Endothelial cell of umbilical vein (primary cell): ENCODE measurements at regions not wholly inside any gene's neighbourhood (a gene's known extent, or its start where the extent isn't known, plus 50 kb on each side); places are given as distances from the start of the nearest gene placed in this dataset.

Experiments
- BruUV-seq: library from RNA; stranded (reverse); fragments of 400-500 nt; replicated peaks from 2 replicates; lab custom pipeline; 2021; lab: Mats Ljungman, UMichigan
- CTCF ChIA-PET: fragments of 300-600, 350-600 bp; sonication (Branson Sonifier 250); formaldehyde crosslinking; loops from one replicate; lab custom pipeline; 2021; ENCODE audit warnings: antibody characterized with exemption, inconsistent platforms; lab: Charles Lee
- POLR2A ChIA-PET: fragments of 300-600, 350-600 bp; sonication (Branson Sonifier 250); formaldehyde crosslinking; loops from one replicate; lab custom pipeline; 2021; ENCODE audit warnings: antibody characterized with exemption, inconsistent platforms; lab: Charles Lee
- DNase-seq: peaks from one replicate; pipeline ENCODE4 v3.0.0-alpha.2; 2011; ENCODE audit warnings: low read depth, low spot score
- FAIRE-seq: peaks from 2 replicates; lab custom pipeline; 2011; peaks lifted over from hg19 to GRCh38; lab: Jason Lieb, UNC
- H2AFZ ChIP-seq: 2 replicates; pipeline ENCODE4 v1.6.0; 2012; ENCODE audit warnings: low read depth, low read length, control low read depth, inconsistent platforms
- H3K27ac ChIP-seq: 2 replicates; pipeline ENCODE4 v1.5.1; 2011; ENCODE audit warnings: low read depth, mild to moderate bottlenecking, control low read depth, low read length, moderate library complexity; ENCODE audit not compliant: insufficient read depth
- H3K27me3 ChIP-seq, 2 experiments: 2 replicates each; pipeline versions ENCODE4 v1.6.0 to v1.6.1; 2011; ENCODE audit warnings: low read length in 2 of 2, mixed read lengths in 1 of 2; ENCODE audit not compliant: control insufficient read depth in 2 of 2, insufficient read depth in 2 of 2
- H3K36me3 ChIP-seq, 2 experiments: 2 replicates in 1 of 2; 3 replicates in 1 of 2; pipeline ENCODE4 v1.5.1; 2011; ENCODE audit warnings: low read length in 2 of 2, mild to moderate bottlenecking in 1 of 2, moderate library complexity in 1 of 2; ENCODE audit not compliant: control insufficient read depth in 2 of 2, insufficient read depth in 2 of 2; ENCODE audit errors: extremely low read depth in 1 of 2
- H3K4me1 ChIP-seq: 3 replicates; pipeline ENCODE4 v1.5.1; 2011; ENCODE audit warnings: mild to moderate bottlenecking, low read length; ENCODE audit not compliant: control insufficient read depth, insufficient read depth; ENCODE audit errors: extremely low read depth
- H3K4me2 ChIP-seq: 2 replicates; pipeline ENCODE4 v1.6.1; 2011; ENCODE audit warnings: low read length, control low read depth, mixed read lengths; ENCODE audit not compliant: insufficient read depth
- H3K4me3 ChIP-seq, 3 experiments: fragments of 200-600 bp in 1 of 3; sonication (generic), shearing (Covaris generic) in 1 of 3; replicated peaks in 1 of 3; 2 replicates each; pipeline ENCODE4 v1.5.1; 2011 to 2016; ENCODE audit warnings: control low read depth in 3 of 3, low read length in 3 of 3, mild to moderate bottlenecking in 2 of 3, inconsistent platforms in 1 of 3, low read depth in 1 of 3, moderate library complexity in 1 of 3; ENCODE audit not compliant: insufficient read depth in 1 of 3
- H3K79me2 ChIP-seq: 2 replicates; pipeline ENCODE4 v1.6.0; 2012; ENCODE audit warnings: low read length, inconsistent platforms; ENCODE audit not compliant: control insufficient read depth, insufficient read depth
- H3K9ac ChIP-seq: replicated peaks from 2 replicates; pipeline ENCODE3; 2011; ENCODE audit warnings: low read length, control low read depth; ENCODE audit not compliant: insufficient read depth; ENCODE audit errors: extremely low read depth
- H3K9me1 ChIP-seq: replicated peaks from 3 replicates; pipeline ENCODE4 v1.6.0; 2011; ENCODE audit warnings: mild to moderate bottlenecking, low read length; ENCODE audit not compliant: control insufficient read depth, insufficient read depth; ENCODE audit errors: extremely low read depth
- H3K9me3 ChIP-seq: replicated peaks from 2 replicates; pipeline ENCODE4 v1.5.1; 2012; ENCODE audit warnings: low read length, inconsistent platforms; ENCODE audit not compliant: control insufficient read depth, insufficient read depth
- H4K20me1 ChIP-seq: replicated peaks from 2 replicates; pipeline ENCODE3; 2011; ENCODE audit warnings: mild to moderate bottlenecking, low read length; ENCODE audit not compliant: control insufficient read depth, insufficient read depth; ENCODE audit errors: extremely low read depth
- EZH2 ChIP-seq: IDR thresholded peaks from 2 replicates; pipeline ENCODE4 v1.6.1; 2012; ENCODE audit warnings: borderline replicate concordance, low read depth, mild to moderate bottlenecking, moderate library complexity, low read length, inconsistent platforms; ENCODE audit not compliant: severe bottlenecking
- FOS ChIP-seq: IDR thresholded peaks from 2 replicates; pipeline ENCODE4 v1.6.1; 2011; ENCODE audit warnings: mild to moderate bottlenecking, low read length, moderate library complexity, borderline replicate concordance; ENCODE audit not compliant: insufficient read depth
- GATA2 ChIP-seq: IDR thresholded peaks from 2 replicates; pipeline ENCODE4 v1.7.0; 2011; ENCODE audit warnings: low read depth, mild to moderate bottlenecking, moderate library complexity, mixed read lengths, low read length; ENCODE audit not compliant: insufficient read length, insufficient read depth
- JUN ChIP-seq: IDR thresholded peaks from 2 replicates; pipeline ENCODE4 v1.6.1; 2011; ENCODE audit warnings: borderline replicate concordance, low read depth; ENCODE audit not compliant: insufficient read length, insufficient read depth
- MYC ChIP-seq: IDR thresholded peaks from one replicate; pipeline ENCODE4 v1.6.1; 2011; ENCODE audit warnings: mild to moderate bottlenecking, low read depth, low read length
- POLR2A ChIP-seq: IDR thresholded peaks from 2 replicates; pipeline ENCODE4 v1.6.1; 2012; ENCODE audit warnings: low read depth, mild to moderate bottlenecking, control low read depth, low read length
- POLR2AphosphoS5 ChIP-seq: IDR thresholded peaks from 2 replicates; pipeline ENCODE4 v1.6.1; 2012; ENCODE audit warnings: low read depth, mild to moderate bottlenecking, control low read depth, low read length, moderate library complexity; ENCODE audit not compliant: insufficient read depth
- dilution Hi-C: fragments of 300-500 bp; cut with MboI; formaldehyde crosslinking; loops from one replicate; pipeline ENCODE4 v1.15.0; 2019; ENCODE audit warnings: low sequenced_read_pairs; ENCODE audit not compliant: extremely low pct_ligation_motif_present
- intact Hi-C: fragments of 100-400 bp; cut with micrococcal nuclease; formaldehyde crosslinking; loops from one replicate; pipeline ENCODE4 v1.10.0; 2022
- TF ChIP-seq, protein P1 (sequence below), 2 donors: IDR thresholded peaks; 1 replicate in 1 of 2; 2 replicates in 1 of 2; pipeline ENCODE4 v1.5.1; 2011; ENCODE audit warnings: low read length in 2 of 2, mild to moderate bottlenecking in 2 of 2, moderate library complexity in 2 of 2, control low read depth in 1 of 2, inconsistent platforms in 1 of 2, low read depth in 1 of 2; ENCODE audit not compliant: insufficient read depth in 1 of 2; ENCODE audit errors: extremely low read depth in 1 of 2
- TF ChIP-seq, protein P2 (sequence below): IDR thresholded peaks from 2 replicates; pipeline ENCODE4 v1.6.1; 2011; ENCODE audit not compliant: insufficient read depth, insufficient read length

DNA sequence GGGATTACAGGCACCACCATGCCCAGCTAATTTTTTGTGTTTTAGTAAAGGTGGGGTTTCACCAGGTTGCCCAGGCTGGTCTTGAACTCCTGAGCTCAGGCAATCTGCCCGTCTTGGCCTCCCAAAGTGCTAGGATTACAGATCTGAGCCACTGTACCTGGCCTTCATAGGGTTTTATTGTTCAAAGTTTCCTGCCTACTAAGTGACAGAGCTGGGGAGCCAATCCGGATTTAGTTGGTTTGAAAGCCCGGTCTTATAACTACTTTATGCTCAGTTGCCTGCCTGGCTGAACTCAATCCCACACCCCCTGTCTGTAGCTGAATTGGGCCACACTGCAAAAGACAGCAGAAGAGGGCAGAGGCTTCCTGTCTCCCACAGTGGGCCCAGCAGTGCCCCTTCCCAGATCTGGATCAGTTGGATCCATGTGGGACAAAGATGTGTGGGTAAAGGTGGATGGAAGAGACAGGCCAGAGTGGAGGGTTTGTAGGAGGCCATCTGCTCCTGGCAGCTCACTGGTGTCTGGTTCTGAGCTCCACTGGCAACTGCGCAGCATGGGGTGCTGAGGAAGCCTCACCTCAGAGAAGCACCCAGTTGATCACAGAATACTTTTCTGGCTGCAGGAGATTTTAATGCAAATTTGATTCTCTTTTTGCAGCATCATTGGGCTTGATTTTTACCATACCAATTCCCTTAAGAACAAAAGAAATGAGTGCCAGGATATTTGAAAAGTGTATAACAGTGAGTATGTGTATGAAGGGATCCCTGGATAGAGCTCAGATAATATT is 144.9 kb downstream of the DDX1 start:
- CTCF ChIA-PET = no interaction called here

DNA sequence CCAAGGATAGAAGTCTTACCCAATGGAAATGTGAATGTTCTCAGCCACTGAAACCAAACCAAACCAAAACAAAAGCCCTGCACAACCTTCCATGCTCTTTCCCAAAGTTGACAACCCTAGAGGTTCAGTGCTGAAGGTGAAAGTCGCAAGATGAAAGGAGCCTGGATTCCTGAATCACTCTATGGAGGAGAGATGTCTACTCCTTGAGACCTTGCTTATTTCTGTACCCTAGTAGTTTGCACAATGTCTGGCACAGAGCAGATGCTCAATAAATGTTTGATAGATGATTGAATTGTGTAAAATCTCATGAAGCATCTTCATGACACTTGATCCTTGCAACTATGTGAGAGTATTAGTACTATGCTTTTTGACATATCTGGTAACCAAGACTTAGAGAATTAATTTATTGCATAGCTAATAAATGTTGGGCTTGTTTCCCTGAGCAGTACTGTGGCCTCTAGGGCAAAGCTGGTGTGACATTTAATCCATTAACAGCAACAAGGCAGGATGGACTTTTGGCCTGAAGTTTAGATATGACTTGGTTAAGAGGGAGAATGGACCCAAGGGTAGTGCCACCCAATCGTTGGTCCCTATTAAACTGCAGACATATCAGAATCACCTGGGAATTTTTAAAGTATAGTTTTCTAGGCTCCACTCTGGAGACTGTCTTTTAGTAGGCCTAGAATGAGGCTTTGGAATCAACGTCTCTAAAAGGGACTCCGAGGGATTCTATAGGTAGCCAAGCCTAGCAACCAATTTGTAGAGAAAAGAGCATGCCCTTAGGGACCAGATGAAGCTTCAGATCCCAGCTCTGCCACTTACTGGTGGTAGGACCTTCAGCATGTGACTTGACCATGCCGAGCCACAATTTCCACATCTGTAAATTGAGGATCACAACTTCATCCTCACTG is 145.9 kb downstream of the DDX1 start:
- no peaks in the 10 kb centered on the region for H4K20me1 ChIP-seq
- FAIRE-seq (no peak), DNase-seq (no peak)
- H3K4me2 ChIP-seq = no peak overlapping the region
- TF ChIP-seq GATA2 = no peak
- TF ChIP-seq EZH2 = no peak
- no peak for TF ChIP-seq POLR2AphosphoS5
- no peak for TF ChIP-seq MYC
- TF ChIP-seq, protein P1, sequence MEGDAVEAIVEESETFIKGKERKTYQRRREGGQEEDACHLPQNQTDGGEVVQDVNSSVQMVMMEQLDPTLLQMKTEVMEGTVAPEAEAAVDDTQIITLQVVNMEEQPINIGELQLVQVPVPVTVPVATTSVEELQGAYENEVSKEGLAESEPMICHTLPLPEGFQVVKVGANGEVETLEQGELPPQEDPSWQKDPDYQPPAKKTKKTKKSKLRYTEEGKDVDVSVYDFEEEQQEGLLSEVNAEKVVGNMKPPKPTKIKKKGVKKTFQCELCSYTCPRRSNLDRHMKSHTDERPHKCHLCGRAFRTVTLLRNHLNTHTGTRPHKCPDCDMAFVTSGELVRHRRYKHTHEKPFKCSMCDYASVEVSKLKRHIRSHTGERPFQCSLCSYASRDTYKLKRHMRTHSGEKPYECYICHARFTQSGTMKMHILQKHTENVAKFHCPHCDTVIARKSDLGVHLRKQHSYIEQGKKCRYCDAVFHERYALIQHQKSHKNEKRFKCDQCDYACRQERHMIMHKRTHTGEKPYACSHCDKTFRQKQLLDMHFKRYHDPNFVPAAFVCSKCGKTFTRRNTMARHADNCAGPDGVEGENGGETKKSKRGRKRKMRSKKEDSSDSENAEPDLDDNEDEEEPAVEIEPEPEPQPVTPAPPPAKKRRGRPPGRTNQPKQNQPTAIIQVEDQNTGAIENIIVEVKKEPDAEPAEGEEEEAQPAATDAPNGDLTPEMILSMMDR (IDR thresholded peaks at IDR 0.05; ENCODE audit: extremely low read depth in 1 of 2, insufficient read depth in 1 of 2, low read depth in 1 of 2, low read length in 2 of 2) = no peak
- TF ChIP-seq, protein P2, sequence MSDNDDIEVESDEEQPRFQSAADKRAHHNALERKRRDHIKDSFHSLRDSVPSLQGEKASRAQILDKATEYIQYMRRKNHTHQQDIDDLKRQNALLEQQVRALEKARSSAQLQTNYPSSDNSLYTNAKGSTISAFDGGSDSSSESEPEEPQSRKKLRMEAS = no peak
- TF ChIP-seq JUN = no peak
- no peak for TF ChIP-seq FOS
- TF ChIP-seq POLR2A = no peak
- H3K27ac ChIP-seq = no peak overlapping the region
- H3K9me1 ChIP-seq = no peaks in the 10 kb centered on the region
- H3K36me3 ChIP-seq = no peaks in the 10 kb centered on the region
- no TSS peak for BruUV-seq
- H3K4me1 ChIP-seq = peaks cover 12% of the 10 kb centered on the region
- H3K79me2 ChIP-seq = no peaks in the 10 kb centered on the region
- no peak overlapping the region for H2AFZ ChIP-seq
- ChIA-PET CTCF (interaction anchor here (1.4 kb wide), 1 partner anchor 12 kb away, joined by 3 read pairs; no protein-coding TSS in a partner anchor), POLR2A (no interaction called here)
- H3K9me3 ChIP-seq = no peaks in the 10 kb centered on the region
- no peaks in the 10 kb centered on the region for H3K27me3 ChIP-seq
- intact Hi-C loops (loop anchor here (10.0 kb wide), 1 partner anchor 867 kb away; no protein-coding TSS in a partner anchor), dilution Hi-C loops (no loop called here)
- H3K9ac ChIP-seq = no peak overlapping the region
- H3K4me3 ChIP-seq = no peak overlapping the region

More for the DNA sequence above, 144.9 kb downstream of the DDX1 start:
- no TSS peak for BruUV-seq
- POLR2A ChIA-PET = no interaction called here
- Histone ChIP-seq H3K27ac (no peak overlapping the region), H3K36me3 (no peaks in the 10 kb centered on the region), H3K79me2 (no peaks in the 10 kb centered on the region), H4K20me1 (no peaks in the 10 kb centered on the region), H3K27me3 (no peaks in the 10 kb centered on the region), H3K9ac (no peak overlapping the region), H3K4me3 (no peak overlapping the region), H3K4me2 (no peak overlapping the region), H3K9me3 (no peaks in the 10 kb centered on the region), H3K4me1 (peaks cover 12% of the 10 kb centered on the region), H3K9me1 (no peaks in the 10 kb centered on the region), H2AFZ (no peak overlapping the region)
- no peak for FAIRE-seq
- TF ChIP-seq POLR2A = no peak
- TF ChIP-seq, protein P2 = no peak
- dilution Hi-C loops (no loop called here), intact Hi-C loops (loop anchor here (10.0 kb wide), 1 partner anchor 868 kb away; no protein-coding TSS in a partner anchor)
- no peak for DNase-seq
